Esophagus muscularis mucosa (tissue), 4 donors: ENCODE measurements at regions not wholly inside any gene's neighbourhood (a gene's known extent, or its start where the extent isn't known, plus 50 kb on each side); places are given as distances from the start of the nearest gene placed in this dataset.

Experiments
- DNase-seq: peaks from one replicate; pipeline ENCODE4 v3.0.0-alpha.2; 2017; ENCODE audit errors: extremely low spot score
- H3K27ac ChIP-seq, 4 donors: fragments of 200-600 bp; sonication (generic); replicated peaks in 1 of 4; 1 replicate in 3 of 4; 2 replicates in 1 of 4; pipeline ENCODE4 v1.5.1; 2016 to 2019; ENCODE audit warnings: mild to moderate bottlenecking in 1 of 4
- H3K27me3 ChIP-seq, 4 donors: fragments of 200-600 bp; sonication (generic); one replicate each; pipeline versions ENCODE4 v1.5.1 to v1.6.0; 2016 to 2019
- H3K36me3 ChIP-seq, 4 donors: fragments of 200-600 bp; sonication (generic); one replicate each; pipeline ENCODE4 v1.5.1; 2016 to 2019
- H3K4me1 ChIP-seq, 4 donors: fragments of 200-600 bp; sonication (generic); one replicate each; pipeline ENCODE4 v1.5.1; 2016 to 2019
- H3K4me3 ChIP-seq, 4 donors: fragments of 200-600 bp; sonication (generic); 1 replicate in 2 of 4; 2 replicates in 2 of 4; pipeline ENCODE4 v1.5.1; 2016 to 2019; ENCODE audit warnings: mild to moderate bottlenecking in 4 of 4, moderate library complexity in 1 of 4
- H3K9me3 ChIP-seq, 4 donors: fragments of 200-600 bp; sonication (generic); 1 replicate in 3 of 4; 2 replicates in 1 of 4; pipeline ENCODE4 v1.5.1; 2016 to 2019
- CTCF ChIP-seq, 3 experiments: fragments of 200-600 bp in 2 of 3; fragments of 450-650 bp in 1 of 3; sonication (generic) in 2 of 3; IDR thresholded peaks; one replicate each; pipeline ENCODE4 v1.5.1; 2017 to 2019; ENCODE audit warnings: antibody characterized with exemption in 3 of 3, mild to moderate bottlenecking in 2 of 3, moderate library complexity in 1 of 3
- EP300 ChIP-seq: sonication (generic); formaldehyde crosslinking; IDR thresholded peaks from one replicate; pipeline ENCODE4 v1.6.1; 2017; ENCODE audit warnings: antibody characterized with exemption
- POLR2A ChIP-seq: fragments of 450-650 bp; IDR thresholded peaks from one replicate; pipeline ENCODE4 v1.6.1; 2017; ENCODE audit warnings: antibody characterized with exemption, moderate library complexity, mild to moderate bottlenecking, low read depth
- POLR2AphosphoS5 ChIP-seq, 2 donors: sonication (generic); formaldehyde crosslinking; IDR thresholded peaks; one replicate each; pipeline ENCODE4 v1.6.1; 2017; ENCODE audit warnings: antibody characterized with exemption in 2 of 2
- WGBS: methylation state at CpG from one replicate; pipeline ENCODE4 v1.1.5; 2018; 5-methylcytosine and 5-hydroxymethylcytosine counted together
- intact Hi-C: fragments of 100-400 bp; cut with DNase I; formaldehyde crosslinking; loops from one replicate; pipeline ENCODE4 v1.15.1; 2023

- intact Hi-C loops = no loop called here
- WGBS = 100% methylated on average over 1 of the region's 1 CpG
Measured at GRCh38 chr2:196449083-196449482, 190.4 kb upstream of the CCDC150 start.

GRCh38 chr2:196452758-196453157 is 186.8 kb upstream of the CCDC150 start:
- Histone ChIP-seq H3K4me3 (no peak overlapping the region), H3K36me3 (no peaks in the 10 kb centered on the region), H3K9me3 (no peaks in the 10 kb centered on the region), H3K4me1 (peaks cover 0 to 7% (median 0%) of the 10 kb centered on the region in 4 donors), H3K27me3 (no peaks in the 10 kb centered on the region), H3K27ac (no peak overlapping the region)
- intact Hi-C loops = loop anchor here (5.0 kb wide), 1 partner anchor 155 kb away; no protein-coding TSS in a partner anchor
- TF ChIP-seq CTCF (IDR thresholded peaks at IDR 0.05) = no peak
- no peak for TF ChIP-seq POLR2A
- no peak for DNase-seq

More at GRCh38 chr2:196449083-196449482, 190.4 kb upstream of the CCDC150 start:
- H3K9me3 ChIP-seq = no peaks in the 10 kb centered on the region
- TF ChIP-seq POLR2A (no peak), EP300 (no peak), POLR2AphosphoS5 (IDR thresholded peaks at IDR 0.05) (no peak), CTCF (IDR thresholded peaks at IDR 0.05) (no peak)
- H3K4me1 ChIP-seq = peaks cover 0 to 7% (median 0%) of the 10 kb centered on the region in 4 donors
- H3K27ac ChIP-seq = no peak overlapping the region
- DNase-seq = no peak
- H3K36me3 ChIP-seq = no peaks in the 10 kb centered on the region
- H3K27me3 ChIP-seq = no peaks in the 10 kb centered on the region
- no peak overlapping the region for H3K4me3 ChIP-seq

GRCh38 chr2:196453613-196454047 is 185.9 kb upstream of the CCDC150 start:
- Histone ChIP-seq H3K27me3 (no peaks in the 10 kb centered on the region), H3K9me3 (no peaks in the 10 kb centered on the region), H3K27ac (no peak overlapping the region), H3K4me3 (no peak overlapping the region), H3K36me3 (no peaks in the 10 kb centered on the region), H3K4me1 (peaks cover 0 to 7% (median 0%) of the 10 kb centered on the region in 4 donors)
- intact Hi-C loops = loop anchor here (5.0 kb wide), 1 partner anchor 156 kb away; no protein-coding TSS in a partner anchor
- TF ChIP-seq POLR2A (no peak), CTCF (IDR thresholded peaks at IDR 0.05) (peak; percentile 45 to 52 (median 51))
- 16% methylated on average over 4 of the region's 4 CpGs for WGBS
- no peak for DNase-seq

GRCh38 chr2:196454492-196454891 is 185.0 kb upstream of the CCDC150 start:
- TF ChIP-seq POLR2A = no peak
- no peak for TF ChIP-seq CTCF (IDR thresholded peaks at IDR 0.05)
- TF ChIP-seq POLR2AphosphoS5 (IDR thresholded peaks at IDR 0.05) = no peak
- no peak for TF ChIP-seq EP300
- H3K27ac ChIP-seq = no peak overlapping the region
- no peaks in the 10 kb centered on the region for H3K9me3 ChIP-seq
- H3K27me3 ChIP-seq = no peaks in the 10 kb centered on the region
- H3K36me3 ChIP-seq = no peaks in the 10 kb centered on the region
- H3K4me3 ChIP-seq = no peak overlapping the region
- 100% methylated on average over 1 of the region's 1 CpG for WGBS
- intact Hi-C loops = loop anchor here (5.0 kb wide), 1 partner anchor 157 kb away; no protein-coding TSS in a partner anchor
- H3K4me1 ChIP-seq = peaks cover 0 to 7% (median 0%) of the 10 kb centered on the region in 4 donors
- no peak for DNase-seq

GRCh38 chr2:196459539-196459938 is 180.0 kb upstream of the CCDC150 start:
- no peak for DNase-seq
- Histone ChIP-seq H3K4me1 (no peaks in the 10 kb centered on the region), H3K9me3 (no peaks in the 10 kb centered on the region), H3K36me3 (no peaks in the 10 kb centered on the region), H3K27ac (no peak overlapping the region), H3K4me3 (no peak overlapping the region), H3K27me3 (no peaks in the 10 kb centered on the region)
- TF ChIP-seq EP300 (no peak), CTCF (IDR thresholded peaks at IDR 0.05) (no peak), POLR2A (no peak), POLR2AphosphoS5 (IDR thresholded peaks at IDR 0.05) (no peak)
- WGBS = 60% methylated on average over 7 of the region's 7 CpGs
- intact Hi-C loops = no loop called here
